WERI-Rb-1 (cell line): ENCODE measurements at regions not wholly inside any gene's neighbourhood (a gene's known extent, or its start where the extent isn't known, plus 50 kb on each side); places are given as distances from the start of the nearest gene placed in this dataset.

Experiments
- DNase-seq: peaks from one replicate; pipeline ENCODE4 v3.0.0-alpha.2; 2020
- H3K27ac ChIP-seq: fragments of 250-450 bp; sonication (Bioruptor Pico); 2 replicates; pipeline ENCODE4 v1.5.1; 2020; ENCODE audit warnings: mild to moderate bottlenecking, moderate library complexity
- H3K27me3 ChIP-seq: fragments of 250-450 bp; sonication (Bioruptor Pico); 2 replicates; pipeline ENCODE4 v1.5.1; 2021; ENCODE audit warnings: mild to moderate bottlenecking, low read depth, moderate library complexity; ENCODE audit not compliant: insufficient read depth, severe bottlenecking
- H3K36me3 ChIP-seq: fragments of 250-450 bp; sonication (Bioruptor Pico); 2 replicates; pipeline ENCODE4 v1.5.1; 2020; ENCODE audit warnings: mild to moderate bottlenecking, moderate library complexity
- H3K4me3 ChIP-seq: 2 replicates; pipeline ENCODE4 v1.5.1; 2011; ENCODE audit warnings: low read depth, mild to moderate bottlenecking, control low read depth, low read length
- H3K9me3 ChIP-seq: fragments of 250-450 bp; sonication (Bioruptor Pico); 2 replicates; pipeline ENCODE4 v1.5.1; 2021; ENCODE audit warnings: mild to moderate bottlenecking, moderate library complexity; ENCODE audit not compliant: severe bottlenecking
- TF ChIP-seq, protein P1 (sequence below): IDR thresholded peaks from 2 replicates; pipeline ENCODE4 v1.5.1; 2011; ENCODE audit warnings: low read depth, mild to moderate bottlenecking, control low read depth, inconsistent platforms, low read length

DNA sequence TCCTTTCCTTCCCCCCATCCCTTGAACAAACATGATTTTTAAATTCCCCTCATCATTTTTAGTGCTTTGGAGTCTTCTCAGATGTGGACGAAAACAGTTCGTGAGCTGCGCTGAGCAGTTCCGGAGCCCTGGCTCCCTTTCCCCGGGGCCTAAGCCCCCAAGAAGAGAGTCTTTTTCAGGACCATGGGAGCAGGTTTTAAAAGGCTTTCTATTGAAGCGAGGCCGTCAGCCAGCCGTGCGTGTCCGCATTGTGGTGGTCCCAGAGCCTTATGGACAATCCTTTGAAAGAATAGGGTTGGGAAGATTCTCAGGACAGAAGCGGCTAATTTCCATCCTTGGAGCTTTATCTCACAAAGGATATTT, 290.7 kb downstream of the SOX11 start:
- no peaks in the 10 kb centered on the region for H3K9me3 ChIP-seq
- TF ChIP-seq, protein P1, sequence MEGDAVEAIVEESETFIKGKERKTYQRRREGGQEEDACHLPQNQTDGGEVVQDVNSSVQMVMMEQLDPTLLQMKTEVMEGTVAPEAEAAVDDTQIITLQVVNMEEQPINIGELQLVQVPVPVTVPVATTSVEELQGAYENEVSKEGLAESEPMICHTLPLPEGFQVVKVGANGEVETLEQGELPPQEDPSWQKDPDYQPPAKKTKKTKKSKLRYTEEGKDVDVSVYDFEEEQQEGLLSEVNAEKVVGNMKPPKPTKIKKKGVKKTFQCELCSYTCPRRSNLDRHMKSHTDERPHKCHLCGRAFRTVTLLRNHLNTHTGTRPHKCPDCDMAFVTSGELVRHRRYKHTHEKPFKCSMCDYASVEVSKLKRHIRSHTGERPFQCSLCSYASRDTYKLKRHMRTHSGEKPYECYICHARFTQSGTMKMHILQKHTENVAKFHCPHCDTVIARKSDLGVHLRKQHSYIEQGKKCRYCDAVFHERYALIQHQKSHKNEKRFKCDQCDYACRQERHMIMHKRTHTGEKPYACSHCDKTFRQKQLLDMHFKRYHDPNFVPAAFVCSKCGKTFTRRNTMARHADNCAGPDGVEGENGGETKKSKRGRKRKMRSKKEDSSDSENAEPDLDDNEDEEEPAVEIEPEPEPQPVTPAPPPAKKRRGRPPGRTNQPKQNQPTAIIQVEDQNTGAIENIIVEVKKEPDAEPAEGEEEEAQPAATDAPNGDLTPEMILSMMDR: no peak
- no peaks in the 10 kb centered on the region for H3K36me3 ChIP-seq
- H3K27ac ChIP-seq: no peak overlapping the region
- H3K4me3 ChIP-seq: no peak overlapping the region
- DNase-seq: no peak
- no peaks in the 10 kb centered on the region for H3K27me3 ChIP-seq

GRCh38 chr2:5983511-5984272, 291.5 kb downstream of the SOX11 start:
- no peaks in the 10 kb centered on the region for H3K9me3 ChIP-seq
- DNase-seq: no peak
- H3K4me3 ChIP-seq: no peak overlapping the region
- TF ChIP-seq, protein P1: no peak
- H3K36me3 ChIP-seq: no peaks in the 10 kb centered on the region
- no peaks in the 10 kb centered on the region for H3K27me3 ChIP-seq
- no peak overlapping the region for H3K27ac ChIP-seq

DNA sequence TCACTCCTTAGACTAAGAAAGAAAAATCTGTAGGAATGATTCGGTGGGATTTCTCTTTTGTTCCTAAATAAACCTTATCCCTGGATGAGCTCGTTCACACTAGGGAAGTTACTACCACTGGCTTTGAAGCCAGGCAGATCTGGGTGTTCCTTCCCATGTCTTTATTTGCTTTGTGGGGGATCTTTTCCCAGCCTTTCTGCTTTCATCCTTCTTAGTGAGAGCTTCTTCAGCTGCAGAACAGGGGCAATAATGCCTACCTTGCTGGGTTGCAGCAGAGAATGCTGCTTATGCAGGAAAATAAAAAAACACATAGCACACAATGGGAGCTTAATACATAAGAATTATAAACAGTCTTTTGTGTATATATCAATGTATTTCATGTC, 292.1 kb downstream of the SOX11 start:
- no peak for DNase-seq
- TF ChIP-seq, protein P1: no peak

DNA sequence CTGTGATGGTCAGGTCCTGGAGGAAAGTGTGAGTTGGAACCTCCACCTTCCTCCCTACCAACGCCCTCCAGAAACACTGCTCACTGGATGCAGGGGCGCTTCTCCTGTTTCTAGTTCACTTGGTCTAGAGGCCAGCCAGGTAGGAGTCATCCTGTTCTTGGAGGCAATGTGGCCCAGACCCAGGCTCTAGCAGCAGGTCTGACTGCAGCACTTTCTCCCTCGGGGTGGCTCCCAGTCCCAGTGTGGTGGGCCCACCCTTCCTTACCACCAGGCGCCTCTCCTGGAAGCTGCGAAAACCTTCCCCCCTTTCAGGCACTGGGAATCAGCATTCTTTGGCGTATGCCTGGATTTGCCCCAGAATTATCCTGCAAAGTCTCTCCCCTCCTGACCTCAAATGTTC, 292.8 kb downstream of the SOX11 start:
- H3K27me3 ChIP-seq: no peaks in the 10 kb centered on the region
- DNase-seq: no peak
- H3K4me3 ChIP-seq: no peak overlapping the region
- TF ChIP-seq, protein P1: no peak
- no peaks in the 10 kb centered on the region for H3K36me3 ChIP-seq
- H3K27ac ChIP-seq: no peak overlapping the region
- no peaks in the 10 kb centered on the region for H3K9me3 ChIP-seq

More for the DNA sequence above, 292.1 kb downstream of the SOX11 start:
- no peak overlapping the region for H3K27ac ChIP-seq
- no peaks in the 10 kb centered on the region for H3K9me3 ChIP-seq
- H3K36me3 ChIP-seq: no peaks in the 10 kb centered on the region
- no peak overlapping the region for H3K4me3 ChIP-seq
- no peaks in the 10 kb centered on the region for H3K27me3 ChIP-seq

- no peak overlapping the region for H3K27ac ChIP-seq
- no peak overlapping the region for H3K4me3 ChIP-seq
- H3K27me3 ChIP-seq: no peaks in the 10 kb centered on the region
- H3K36me3 ChIP-seq: no peaks in the 10 kb centered on the region
- TF ChIP-seq, protein P1: no peak
- DNase-seq: no peak
- H3K9me3 ChIP-seq: no peaks in the 10 kb centered on the region
These were observed 293.6 kb downstream of the SOX11 start for GRCh38 chr2:5985536-5986385.
